Body of pancreas (tissue), 4 donors: ENCODE measurements at regions not wholly inside any gene's neighbourhood (a gene's known extent, or its start where the extent isn't known, plus 50 kb on each side); places are given as distances from the start of the nearest gene placed in this dataset.

ENCODE experiments used
- POLR2A ChIP-seq, 3 donors: fragments of 450-650 bp; IDR thresholded peaks; one replicate each; pipeline ENCODE4 v1.6.1; 2016; ENCODE audit warnings: antibody characterized with exemption in 3 of 3, mild to moderate bottlenecking in 2 of 3
- TF ChIP-seq, protein P1 (sequence below), 7 experiments: fragments of 450-650 bp in 4 of 7; fragments of 200-600 bp in 3 of 7; sonication (generic) in 3 of 7; IDR thresholded peaks; one replicate each; pipeline ENCODE4 v1.5.1; 2016 to 2019; ENCODE audit warnings: antibody characterized with exemption in 7 of 7

DNA sequence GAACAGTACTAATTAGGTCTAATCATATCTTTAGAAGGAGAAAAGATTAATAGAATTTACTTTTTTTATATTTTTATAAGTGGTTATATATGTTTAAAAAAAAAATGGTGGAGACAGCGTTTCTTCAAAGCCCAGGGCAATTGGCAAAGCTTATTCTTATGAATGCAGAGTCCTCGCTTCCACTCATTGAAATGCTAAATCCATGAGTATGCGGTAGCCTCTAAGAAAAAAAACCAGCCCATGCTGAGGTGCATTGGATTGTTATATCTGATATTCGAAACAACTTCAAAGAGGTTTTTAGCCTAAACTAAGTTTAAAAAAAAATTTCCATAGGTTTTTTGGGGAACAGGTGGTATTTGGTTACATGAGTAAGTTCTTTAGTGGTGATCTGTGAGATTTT lies 142.8 kb downstream of the GOLIM4 start:
- TF ChIP-seq, protein P1, sequence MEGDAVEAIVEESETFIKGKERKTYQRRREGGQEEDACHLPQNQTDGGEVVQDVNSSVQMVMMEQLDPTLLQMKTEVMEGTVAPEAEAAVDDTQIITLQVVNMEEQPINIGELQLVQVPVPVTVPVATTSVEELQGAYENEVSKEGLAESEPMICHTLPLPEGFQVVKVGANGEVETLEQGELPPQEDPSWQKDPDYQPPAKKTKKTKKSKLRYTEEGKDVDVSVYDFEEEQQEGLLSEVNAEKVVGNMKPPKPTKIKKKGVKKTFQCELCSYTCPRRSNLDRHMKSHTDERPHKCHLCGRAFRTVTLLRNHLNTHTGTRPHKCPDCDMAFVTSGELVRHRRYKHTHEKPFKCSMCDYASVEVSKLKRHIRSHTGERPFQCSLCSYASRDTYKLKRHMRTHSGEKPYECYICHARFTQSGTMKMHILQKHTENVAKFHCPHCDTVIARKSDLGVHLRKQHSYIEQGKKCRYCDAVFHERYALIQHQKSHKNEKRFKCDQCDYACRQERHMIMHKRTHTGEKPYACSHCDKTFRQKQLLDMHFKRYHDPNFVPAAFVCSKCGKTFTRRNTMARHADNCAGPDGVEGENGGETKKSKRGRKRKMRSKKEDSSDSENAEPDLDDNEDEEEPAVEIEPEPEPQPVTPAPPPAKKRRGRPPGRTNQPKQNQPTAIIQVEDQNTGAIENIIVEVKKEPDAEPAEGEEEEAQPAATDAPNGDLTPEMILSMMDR (IDR thresholded peaks at IDR 0.05) = no peak
- no peak for TF ChIP-seq POLR2A (IDR thresholded peaks at IDR 0.05)
